SJCRH30 (cell line): ENCODE measurements at regions not wholly inside any gene's neighbourhood (a gene's known extent, or its start where the extent isn't known, plus 50 kb on each side); places are given as distances from the start of the nearest gene placed in this dataset.

Experiments
- DNase-seq, 2 experiments: peaks; one replicate each; pipeline ENCODE4 v3.0.0-alpha.2; 2015 to 2020
- H3K27ac ChIP-seq: fragments of 250-450 bp; sonication (Bioruptor Pico); 2 replicates; pipeline ENCODE4 v1.5.1; 2020; ENCODE audit warnings: mild to moderate bottlenecking, moderate library complexity
- H3K27me3 ChIP-seq: fragments of 250-450 bp; sonication (Bioruptor Pico); 2 replicates; pipeline ENCODE4 v1.5.1; 2020; ENCODE audit warnings: mild to moderate bottlenecking, moderate library complexity
- H3K36me3 ChIP-seq: fragments of 250-450 bp; sonication (Bioruptor Pico); 2 replicates; pipeline ENCODE4 v1.5.1; 2020; ENCODE audit warnings: mild to moderate bottlenecking, moderate library complexity
- H3K4me1 ChIP-seq: fragments of 250-450 bp; sonication (Bioruptor Pico); 2 replicates; pipeline ENCODE4 v1.5.1; 2020; ENCODE audit warnings: mild to moderate bottlenecking, moderate library complexity
- H3K4me3 ChIP-seq: fragments of 250-450 bp; sonication (Bioruptor Pico); 2 replicates; pipeline ENCODE4 v1.5.1; 2020; ENCODE audit warnings: mild to moderate bottlenecking, moderate library complexity
- H3K9me3 ChIP-seq: fragments of 250-450 bp; sonication (Bioruptor Pico); replicated peaks from 2 replicates; pipeline ENCODE4 v1.5.1; 2020; ENCODE audit warnings: mild to moderate bottlenecking, moderate library complexity

- no peaks in the 10 kb centered on the region for H3K4me1 ChIP-seq
- H3K36me3 ChIP-seq, result no peaks in the 10 kb centered on the region
- H3K4me3 ChIP-seq, result no peak overlapping the region
- H3K27me3 ChIP-seq, result peaks cover 3% of the 10 kb centered on the region; the same call in 1 of the 2 replicates
- DNase-seq, result no peak
- no peaks in the 10 kb centered on the region for H3K9me3 ChIP-seq
- H3K27ac ChIP-seq, result no peak overlapping the region
Observed at GRCh38 chr20:40449974-40450616, 238.9 kb downstream of the MAFB start.

GRCh38 chr20:40449144-40449690, 239.8 kb downstream of the MAFB start:
- no peak overlapping the region for H3K4me3 ChIP-seq
- H3K4me1 ChIP-seq, result no peaks in the 10 kb centered on the region
- no peaks in the 10 kb centered on the region for H3K9me3 ChIP-seq
- no peaks in the 10 kb centered on the region for H3K36me3 ChIP-seq
- H3K27ac ChIP-seq, result no peak overlapping the region
- no peak for DNase-seq
- H3K27me3 ChIP-seq, result peaks cover 8% of the 10 kb centered on the region

GRCh38 chr20:40446888-40447287, 242.1 kb downstream of the MAFB start:
- H3K4me3 ChIP-seq, result no peak overlapping the region
- DNase-seq, result no peak
- no peak overlapping the region for H3K27ac ChIP-seq
- H3K4me1 ChIP-seq, result no peaks in the 10 kb centered on the region
- H3K27me3 ChIP-seq, result peaks cover 5% of the 10 kb centered on the region
- no peaks in the 10 kb centered on the region for H3K9me3 ChIP-seq
- no peaks in the 10 kb centered on the region for H3K36me3 ChIP-seq

GRCh38 chr20:40444516-40444915, 244.5 kb downstream of the MAFB start:
- Histone ChIP-seq H3K27me3 (peaks cover 5% of the 10 kb centered on the region), H3K27ac (no peak overlapping the region), H3K4me3 (no peak overlapping the region), H3K36me3 (no peaks in the 10 kb centered on the region), H3K9me3 (no peaks in the 10 kb centered on the region), H3K4me1 (no peaks in the 10 kb centered on the region)
- no peak for DNase-seq

DNA sequence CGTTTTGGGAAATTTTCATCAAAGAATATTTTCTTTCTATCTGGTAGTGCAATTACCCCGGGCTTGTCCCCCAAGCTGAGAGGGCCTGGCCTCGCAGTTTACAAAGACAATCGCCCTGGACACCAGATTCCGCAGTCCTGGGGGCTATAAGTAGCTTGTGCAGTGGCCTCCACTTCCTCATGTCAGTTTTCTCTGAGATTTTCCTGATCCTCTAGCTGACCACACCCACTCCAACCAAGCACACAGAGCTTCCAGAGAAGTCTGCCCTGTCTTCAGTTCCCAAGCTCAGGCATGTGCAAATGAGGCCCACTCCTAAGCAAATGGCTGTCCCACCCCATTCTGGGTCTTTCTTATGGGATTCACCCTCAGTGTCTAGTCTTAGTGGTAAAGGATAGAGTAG, 245.3 kb downstream of the MAFB start:
- H3K27me3 ChIP-seq, result peaks cover 6% of the 10 kb centered on the region; the same call in 1 of the 2 replicates
- no peaks in the 10 kb centered on the region for H3K4me1 ChIP-seq
- DNase-seq, result no peak
- no peak overlapping the region for H3K27ac ChIP-seq
- H3K9me3 ChIP-seq, result no peaks in the 10 kb centered on the region
- H3K4me3 ChIP-seq, result no peak overlapping the region
- H3K36me3 ChIP-seq, result no peaks in the 10 kb centered on the region

- Histone ChIP-seq H3K4me1 (no peaks in the 10 kb centered on the region), H3K27ac (no peak overlapping the region), H3K9me3 (no peaks in the 10 kb centered on the region), H3K36me3 (no peaks in the 10 kb centered on the region), H3K27me3 (peaks cover 13% of the 10 kb centered on the region; the same call in 1 of the 2 replicates), H3K4me3 (no peak overlapping the region)
- DNase-seq, result no peak
Observed at GRCh38 chr20:40442181-40442963, 246.7 kb downstream of the MAFB start.

DNA sequence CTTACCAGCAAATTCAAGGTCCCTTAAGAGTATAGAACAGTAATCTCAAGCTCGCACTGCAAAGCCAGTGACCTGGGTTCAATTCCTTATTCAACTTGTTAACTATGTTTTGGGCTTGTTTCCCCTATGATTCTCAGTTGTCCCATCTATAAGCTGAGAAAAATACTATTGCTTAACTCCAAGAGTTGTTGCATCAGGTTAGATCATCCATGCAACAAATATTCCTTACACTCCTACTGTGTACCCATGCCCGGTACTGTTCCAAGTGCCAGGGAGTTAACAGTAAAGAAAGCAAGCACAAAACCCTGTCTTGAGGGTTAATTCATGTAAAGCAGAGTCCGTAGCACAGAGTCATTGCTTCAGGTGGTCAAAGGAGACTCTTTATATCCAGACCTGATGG, 247.3 kb downstream of the MAFB start:
- Histone ChIP-seq H3K4me3 (no peak overlapping the region), H3K9me3 (no peaks in the 10 kb centered on the region), H3K27ac (no peak overlapping the region), H3K27me3 (peaks cover 13% of the 10 kb centered on the region; the same call in 1 of the 2 replicates), H3K4me1 (no peaks in the 10 kb centered on the region), H3K36me3 (no peaks in the 10 kb centered on the region)
- no peak for DNase-seq

GRCh38 chr20:40438161-40438830, 250.7 kb downstream of the MAFB start:
- no peaks in the 10 kb centered on the region for H3K9me3 ChIP-seq
- no peak overlapping the region for H3K4me3 ChIP-seq
- no peak overlapping the region for H3K27ac ChIP-seq
- no peaks in the 10 kb centered on the region for H3K36me3 ChIP-seq
- no peak for DNase-seq
- no peaks in the 10 kb centered on the region for H3K4me1 ChIP-seq
- peaks cover 16% of the 10 kb centered on the region; the same call in 1 of the 2 replicates for H3K27me3 ChIP-seq

GRCh38 chr20:40436011-40436410, 253.0 kb downstream of the MAFB start:
- no peak overlapping the region for H3K4me3 ChIP-seq
- no peaks in the 10 kb centered on the region for H3K36me3 ChIP-seq
- H3K4me1 ChIP-seq, result no peaks in the 10 kb centered on the region
- H3K27ac ChIP-seq, result no peak overlapping the region
- DNase-seq, result no peak
- H3K27me3 ChIP-seq, result peaks cover 23% of the 10 kb centered on the region; the same call in 1 of the 2 replicates
- no peaks in the 10 kb centered on the region for H3K9me3 ChIP-seq

DNA sequence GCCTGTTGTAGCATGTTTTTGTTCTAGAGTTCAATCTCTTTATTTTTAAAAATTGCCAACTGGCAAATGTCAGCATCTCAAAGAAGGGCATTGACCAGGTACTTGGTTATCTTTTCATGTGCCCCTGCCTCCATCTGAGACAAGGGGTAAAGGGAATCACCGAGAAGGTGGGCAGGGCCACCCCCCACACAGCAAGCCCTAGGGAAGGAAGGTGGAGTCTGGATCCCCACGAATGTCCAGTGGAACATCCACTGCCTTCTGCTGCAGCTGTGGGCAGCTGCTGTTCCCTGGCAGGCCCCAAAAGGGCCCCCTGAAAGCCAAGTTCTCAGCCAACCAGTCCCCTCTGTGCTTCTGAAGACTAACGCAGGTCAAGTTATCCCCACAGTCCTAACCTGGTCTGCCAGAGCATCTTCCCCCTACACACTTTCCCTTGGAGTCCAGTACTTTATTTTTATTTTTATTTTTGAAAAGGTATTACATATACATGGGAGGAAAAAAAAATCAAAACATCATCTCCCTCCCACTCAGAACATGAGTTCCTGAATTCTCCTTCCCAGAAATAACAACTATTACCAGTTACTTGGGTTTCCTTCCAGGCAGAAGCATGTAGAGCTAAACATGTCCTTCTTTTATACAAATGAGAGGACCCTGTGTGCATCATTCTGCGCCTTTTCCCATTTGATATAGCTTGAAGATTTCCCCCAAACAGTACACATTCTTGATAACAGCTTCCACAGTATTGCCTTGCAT, 253.7 kb downstream of the MAFB start:
- peaks cover 26% of the 10 kb centered on the region; the same call in 1 of the 2 replicates for H3K27me3 ChIP-seq
- H3K36me3 ChIP-seq, result no peaks in the 10 kb centered on the region
- H3K4me3 ChIP-seq, result no peak overlapping the region
- H3K4me1 ChIP-seq, result no peaks in the 10 kb centered on the region; the same call in 1 of the 2 replicates
- H3K9me3 ChIP-seq, result no peaks in the 10 kb centered on the region
- H3K27ac ChIP-seq, result no peak overlapping the region
- DNase-seq, result no peak

DNA sequence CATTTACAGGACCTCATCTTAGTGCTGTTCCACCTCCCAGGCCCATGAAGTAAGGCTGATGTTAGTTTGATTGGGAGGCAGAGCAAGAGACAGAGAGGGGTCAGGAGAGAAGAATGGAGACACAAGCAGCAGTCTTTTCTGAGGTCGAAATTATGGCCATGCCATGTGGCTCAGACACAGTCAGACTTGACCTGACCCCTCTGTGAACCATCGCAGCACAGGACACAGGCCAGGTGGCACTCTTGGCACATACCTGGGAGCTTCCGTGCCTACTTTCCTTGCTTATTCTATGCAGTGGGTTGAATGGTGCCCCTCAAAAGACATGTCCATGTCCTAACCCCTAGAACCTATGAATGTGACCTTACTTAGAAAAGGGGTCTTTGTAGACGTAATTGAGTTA, 254.9 kb downstream of the MAFB start:
- Histone ChIP-seq H3K36me3 (no peaks in the 10 kb centered on the region), H3K27me3 (peaks cover 26% of the 10 kb centered on the region; the same call in 1 of the 2 replicates), H3K4me3 (no peak overlapping the region), H3K4me1 (no peaks in the 10 kb centered on the region; the same call in 1 of the 2 replicates), H3K9me3 (no peaks in the 10 kb centered on the region), H3K27ac (no peak overlapping the region)
- DNase-seq, result no peak

GRCh38 chr20:40433341-40433861, 255.6 kb downstream of the MAFB start:
- Histone ChIP-seq H3K4me3 (no peak overlapping the region), H3K9me3 (no peaks in the 10 kb centered on the region), H3K4me1 (no peaks in the 10 kb centered on the region; the same call in 1 of the 2 replicates), H3K36me3 (no peaks in the 10 kb centered on the region), H3K27ac (no peak overlapping the region), H3K27me3 (peaks cover 23% of the 10 kb centered on the region; the same call in 1 of the 2 replicates)
- no peak for DNase-seq

GRCh38 chr20:40431611-40432010, 257.4 kb downstream of the MAFB start:
- Histone ChIP-seq H3K4me1 (no peaks in the 10 kb centered on the region; the same call in 1 of the 2 replicates), H3K27me3 (peaks cover 20% of the 10 kb centered on the region; the same call in 1 of the 2 replicates), H3K27ac (no peak overlapping the region), H3K36me3 (no peaks in the 10 kb centered on the region), H3K9me3 (no peaks in the 10 kb centered on the region), H3K4me3 (no peak overlapping the region)
- no peak for DNase-seq

GRCh38 chr20:40431112-40431511, 257.9 kb downstream of the MAFB start:
- DNase-seq, result no peak
- H3K4me3 ChIP-seq, result no peak overlapping the region

More at GRCh38 chr20:40431112-40431511, 257.9 kb downstream of the MAFB start:
- H3K4me1 ChIP-seq, result no peaks in the 10 kb centered on the region; the same call in 1 of the 2 replicates
- H3K27me3 ChIP-seq, result peaks cover 20% of the 10 kb centered on the region; the same call in 1 of the 2 replicates
- no peak overlapping the region for H3K27ac ChIP-seq
- no peaks in the 10 kb centered on the region for H3K9me3 ChIP-seq
- H3K36me3 ChIP-seq, result no peaks in the 10 kb centered on the region
